HG03095 (cell line): ENCODE measurements at regions not wholly inside any gene's neighbourhood (a gene's known extent, or its start where the extent isn't known, plus 50 kb on each side); places are given as distances from the start of the nearest gene placed in this dataset.
"Not testable (repeated sequence)": the region's sequence is repeated elsewhere in the genome, so short reads cannot be mapped to it uniquely, and the experiment has no call there.

Experiments used
- ATAC-seq: cut with Tn5 transposase; IDR thresholded peaks from one replicate; pipeline ENCODE4 v1.9.1; 2021; ENCODE audit warnings: moderate library complexity; ENCODE audit not compliant: unreplicated experiment

DNA sequence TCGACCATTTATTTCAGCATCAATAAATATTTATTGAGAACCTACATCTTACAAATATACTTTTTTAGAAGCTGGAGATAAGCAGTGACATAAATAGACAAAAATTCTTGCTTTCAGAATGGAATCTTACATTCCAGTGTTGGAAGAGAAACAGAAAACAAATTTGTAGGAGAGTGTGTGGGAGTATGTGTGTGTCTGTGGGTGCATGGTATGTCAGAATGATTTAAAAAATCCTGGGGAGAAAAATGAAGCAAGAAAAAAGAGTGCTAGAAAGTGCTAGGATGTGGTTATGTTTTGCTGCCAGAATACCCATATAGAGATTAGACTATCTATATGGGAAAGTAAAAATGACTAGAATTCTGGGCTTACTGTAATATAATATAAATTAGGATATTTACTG lies 561.7 kb upstream of the SGO1 start:
- ATAC-seq: no peak

DNA sequence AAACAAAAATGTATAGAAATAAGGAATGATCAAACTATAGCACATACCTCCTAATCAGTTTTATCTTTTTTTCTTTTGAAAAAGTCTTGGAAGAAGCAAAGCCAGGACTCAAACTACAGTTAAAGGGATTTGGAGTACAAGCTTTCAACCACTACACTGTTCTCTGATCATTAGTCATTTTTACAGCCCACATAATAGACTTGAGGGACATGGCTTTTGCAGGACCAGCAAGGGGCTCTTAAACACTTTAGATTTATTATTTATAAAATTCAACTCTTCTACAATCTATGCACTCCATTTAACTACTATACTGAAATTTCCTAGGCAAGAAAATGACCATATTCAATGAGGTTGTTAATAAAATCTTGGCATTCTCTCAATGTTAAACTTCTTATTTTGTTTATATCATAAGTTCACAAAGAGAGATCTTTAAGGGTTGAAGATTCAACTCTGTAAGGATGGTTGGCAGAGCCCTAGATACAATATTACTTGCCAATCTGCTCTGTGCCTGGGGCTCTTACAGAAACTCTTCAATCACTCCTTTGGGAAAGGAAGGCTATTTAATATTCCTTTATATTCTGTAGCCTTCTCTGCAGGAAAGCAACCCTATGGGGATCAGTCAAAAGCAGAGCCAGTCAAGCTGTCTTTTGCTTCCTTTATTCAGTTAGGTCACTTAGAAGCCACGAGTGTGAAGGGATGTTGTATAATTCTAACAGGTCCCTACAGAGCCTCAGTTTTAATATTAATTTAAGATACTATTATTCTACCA lies 557.7 kb upstream of the SGO1 start:
- no peak for ATAC-seq

DNA sequence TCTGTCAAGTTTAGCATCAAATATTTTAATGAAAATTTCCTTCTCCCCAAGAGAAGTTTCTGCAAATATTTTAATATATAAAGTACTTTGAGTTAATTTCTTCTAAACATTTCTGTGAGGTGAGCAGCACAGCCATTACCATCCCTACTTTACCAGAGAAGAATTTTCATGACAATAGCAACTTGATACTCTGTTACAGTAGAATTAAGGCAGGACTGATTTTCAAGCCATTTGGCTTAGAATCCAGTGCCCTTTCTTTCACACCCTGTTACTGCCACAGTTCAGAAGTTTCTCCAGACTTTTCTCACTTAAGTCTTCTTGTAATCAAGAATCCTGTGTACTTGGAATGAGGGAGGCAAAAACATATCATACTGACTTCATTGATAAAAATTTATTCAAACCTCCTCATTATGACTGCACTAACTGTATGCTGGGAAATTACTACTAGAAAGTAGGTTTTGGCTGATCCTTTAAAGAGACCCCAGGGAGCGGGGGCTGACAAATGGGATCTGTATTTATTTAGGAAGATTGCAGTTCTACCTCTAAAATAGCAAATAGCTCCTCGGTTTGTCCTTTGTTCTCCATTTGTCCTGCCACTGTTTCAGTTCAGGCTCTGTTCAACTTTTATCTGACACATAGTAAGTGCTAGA lies 557.0 kb upstream of the SGO1 start:
- no peak for ATAC-seq

DNA sequence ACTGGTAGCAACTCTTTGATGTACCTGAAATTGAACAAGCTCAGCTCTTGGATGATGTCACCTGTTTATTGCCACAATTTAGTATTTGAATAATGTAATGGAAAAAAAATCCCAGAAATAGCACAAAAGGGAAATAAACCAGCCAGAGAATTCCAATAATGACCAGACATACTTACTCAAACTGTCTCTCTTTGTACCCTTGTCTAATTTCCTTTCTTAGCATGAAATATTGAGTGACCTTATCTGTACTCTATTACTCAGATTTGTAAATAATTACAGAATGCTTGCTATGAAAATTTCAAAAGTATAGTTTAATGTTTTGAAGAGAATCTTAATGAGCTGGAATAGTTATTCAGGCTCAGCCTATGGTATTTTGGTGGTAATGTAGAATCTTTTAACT lies 555.4 kb upstream of the SGO1 start:
- ATAC-seq: no peak

DNA sequence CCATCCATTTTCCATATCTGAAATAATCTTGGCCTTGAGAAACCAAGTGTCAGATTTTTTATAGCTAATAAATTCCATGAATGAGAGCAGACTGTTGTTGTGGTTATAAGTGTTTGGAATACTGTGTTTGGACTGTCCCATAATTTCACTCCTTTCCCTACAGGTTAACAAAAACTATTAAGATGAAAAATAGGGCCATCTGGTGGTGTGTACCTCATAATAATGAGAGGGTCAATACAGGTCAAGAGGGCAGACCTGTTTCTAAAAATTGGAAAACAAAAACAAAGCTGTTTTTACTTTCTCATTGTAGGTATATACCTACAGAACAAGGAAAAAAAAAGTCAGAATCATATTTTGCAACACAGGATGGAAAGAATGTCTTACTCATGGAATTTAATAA lies 553.8 kb upstream of the SGO1 start:
- no peak for ATAC-seq

DNA sequence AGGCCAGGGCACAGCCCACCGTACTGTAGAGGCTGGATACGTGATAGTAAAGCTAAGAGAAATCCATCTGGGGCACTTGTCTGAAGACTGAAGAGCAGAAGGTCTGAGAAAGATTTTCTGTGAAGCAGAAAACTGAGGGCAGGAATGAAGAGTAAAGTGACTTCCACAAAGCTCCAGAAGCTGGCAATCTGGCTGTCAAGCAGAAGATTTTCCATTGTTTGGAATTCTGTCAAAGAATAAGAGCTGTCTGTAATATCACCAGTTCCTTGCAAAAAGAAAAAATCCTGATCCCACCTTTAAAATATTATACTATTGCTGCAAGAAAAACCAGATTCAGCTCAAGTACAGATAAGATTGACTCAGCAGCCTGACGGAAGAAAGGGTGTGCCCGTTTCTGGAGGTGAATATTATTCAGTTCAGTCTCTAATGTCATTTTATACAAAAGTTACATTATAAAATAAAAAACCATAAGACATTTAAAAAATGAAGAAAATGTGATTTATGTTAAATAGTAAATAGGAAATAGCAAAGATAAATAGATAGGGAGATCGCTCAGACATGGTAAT lies 550.4 kb upstream of the SGO1 start:
- no peak for ATAC-seq

DNA sequence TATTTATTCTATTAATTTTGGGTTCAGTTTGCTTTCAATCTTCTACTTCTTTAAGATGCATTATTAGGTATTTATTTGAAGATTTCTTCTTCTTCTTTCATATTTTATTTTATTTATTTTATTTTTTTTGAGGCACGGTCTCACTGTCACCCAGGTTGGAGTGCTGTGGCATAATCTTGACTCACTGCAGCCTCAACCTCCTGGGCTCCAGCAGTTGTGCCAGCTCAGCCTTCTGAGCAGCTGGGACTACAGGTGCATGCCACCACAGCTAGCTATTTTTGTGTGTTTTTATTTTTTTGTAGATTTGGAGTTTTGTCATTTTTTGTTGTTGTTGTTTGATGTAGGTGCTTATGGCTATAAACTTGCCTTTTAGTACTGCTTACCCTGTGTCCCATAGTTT lies 543.2 kb upstream of the SGO1 start:
- ATAC-seq: no peak

DNA sequence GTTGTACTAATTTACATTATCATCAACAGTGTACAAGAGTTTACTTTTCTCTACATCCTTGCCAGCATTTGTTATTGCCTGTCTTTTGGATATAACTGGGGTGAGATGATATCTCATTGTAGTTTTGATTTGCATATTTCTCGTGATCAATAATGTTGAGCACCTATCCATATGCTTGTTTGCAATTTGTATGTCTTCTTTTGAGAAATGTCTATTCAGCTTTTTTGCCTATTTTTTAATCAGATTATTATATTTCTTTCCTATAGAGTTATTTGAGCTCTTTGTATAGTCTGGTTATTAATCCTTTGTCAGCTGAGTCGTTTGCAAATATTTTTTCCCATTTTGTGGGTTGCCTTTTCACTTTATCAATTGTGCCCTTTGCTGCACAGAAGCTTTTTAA lies 540.8 kb upstream of the SGO1 start:
- no peak for ATAC-seq

DNA sequence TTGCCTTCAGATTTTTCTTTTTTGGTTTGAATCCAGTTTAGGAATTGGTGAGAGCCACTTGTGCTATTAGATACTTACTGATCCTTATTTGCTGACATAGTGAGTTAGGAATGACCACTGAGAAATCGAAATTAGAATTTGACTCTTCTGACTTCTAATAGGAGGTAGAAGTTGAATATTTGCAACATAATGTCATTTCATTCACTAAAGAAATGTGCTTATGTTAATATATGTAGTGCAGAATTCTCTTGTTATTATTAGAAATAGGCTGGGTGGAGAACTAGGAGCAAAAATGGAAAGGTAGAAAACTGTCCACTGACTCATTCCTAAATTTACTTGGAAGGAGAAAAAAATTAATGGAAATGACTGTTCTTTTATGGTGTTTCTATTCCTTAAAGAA lies 538.2 kb upstream of the SGO1 start:
- no peak for ATAC-seq

DNA sequence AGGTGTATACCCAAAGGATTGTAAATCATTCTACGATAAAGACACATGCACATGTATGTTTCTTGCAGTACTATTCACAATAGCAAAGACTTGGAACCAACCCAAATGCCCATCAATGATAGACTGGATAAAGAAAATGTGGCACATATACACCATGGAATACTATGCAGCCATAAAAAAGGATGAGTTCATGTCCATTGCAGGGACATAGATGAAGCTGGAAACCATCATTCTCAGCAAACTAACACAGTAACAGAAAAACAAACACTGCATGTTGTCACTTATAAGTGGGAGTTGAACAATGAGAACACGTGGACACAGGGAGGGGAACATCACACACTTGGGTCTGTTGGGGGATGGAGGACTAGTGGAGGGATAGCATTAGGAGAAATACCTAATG lies 530.4 kb upstream of the SGO1 start:
- not testable (repeated sequence) for ATAC-seq

DNA sequence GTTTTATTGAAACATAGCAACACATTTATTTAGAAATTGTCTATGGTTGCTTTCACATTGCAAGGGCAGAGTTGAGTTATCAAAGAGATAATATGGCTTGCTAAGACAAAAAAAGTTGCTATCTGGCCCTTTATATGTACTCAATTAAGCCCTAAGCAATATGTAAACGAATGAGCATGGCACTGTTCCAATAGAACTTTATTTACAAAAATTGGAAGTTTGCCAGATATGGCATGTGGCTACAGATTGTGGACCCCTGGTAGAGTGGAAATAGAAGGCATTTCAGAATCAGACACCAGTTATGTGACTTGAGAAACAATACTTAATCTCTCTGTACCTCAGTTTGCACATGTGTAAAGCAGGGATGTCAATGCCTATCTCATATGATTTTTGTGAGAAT lies 515.6 kb upstream of the SGO1 start:
- ATAC-seq: no peak

DNA sequence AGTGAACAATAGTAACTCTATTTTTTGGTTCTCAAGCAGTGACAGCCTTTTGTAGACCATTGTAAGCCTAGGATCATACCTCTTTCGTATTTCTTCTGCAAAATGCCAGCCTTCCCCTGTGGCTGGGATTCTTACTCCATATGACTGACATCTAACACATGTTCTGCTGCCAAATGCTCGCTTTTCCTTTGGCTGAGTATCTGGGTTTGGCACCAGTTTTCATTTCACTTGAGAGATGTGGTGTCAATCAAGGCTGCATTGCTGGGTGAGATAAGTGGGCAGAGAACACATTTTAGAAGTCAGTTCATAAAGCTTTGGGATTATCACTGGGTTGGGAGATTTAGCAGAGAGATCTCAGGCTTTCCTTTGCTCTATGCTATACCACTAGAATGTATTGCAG lies 514.7 kb upstream of the SGO1 start:
- ATAC-seq: no peak

DNA sequence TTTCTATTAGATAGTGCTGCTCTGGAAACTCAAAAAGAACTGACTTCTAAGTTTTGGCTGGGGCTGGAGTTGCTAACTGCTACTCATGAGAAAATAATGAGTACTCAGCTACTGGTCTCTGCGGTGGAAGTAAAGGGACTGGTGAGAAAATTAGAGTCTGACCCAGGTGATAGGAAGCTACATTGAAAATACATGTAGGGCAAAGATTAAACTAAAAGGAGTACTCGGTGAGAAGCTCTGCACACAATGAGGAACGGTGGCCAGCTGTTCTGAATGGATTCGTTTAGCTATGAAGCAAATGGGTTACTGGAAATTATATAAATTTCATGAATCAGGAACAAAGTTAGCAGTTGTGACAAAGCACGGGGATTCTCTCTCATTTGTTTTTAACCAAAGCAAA lies 512.9 kb upstream of the SGO1 start:
- ATAC-seq: no peak

DNA sequence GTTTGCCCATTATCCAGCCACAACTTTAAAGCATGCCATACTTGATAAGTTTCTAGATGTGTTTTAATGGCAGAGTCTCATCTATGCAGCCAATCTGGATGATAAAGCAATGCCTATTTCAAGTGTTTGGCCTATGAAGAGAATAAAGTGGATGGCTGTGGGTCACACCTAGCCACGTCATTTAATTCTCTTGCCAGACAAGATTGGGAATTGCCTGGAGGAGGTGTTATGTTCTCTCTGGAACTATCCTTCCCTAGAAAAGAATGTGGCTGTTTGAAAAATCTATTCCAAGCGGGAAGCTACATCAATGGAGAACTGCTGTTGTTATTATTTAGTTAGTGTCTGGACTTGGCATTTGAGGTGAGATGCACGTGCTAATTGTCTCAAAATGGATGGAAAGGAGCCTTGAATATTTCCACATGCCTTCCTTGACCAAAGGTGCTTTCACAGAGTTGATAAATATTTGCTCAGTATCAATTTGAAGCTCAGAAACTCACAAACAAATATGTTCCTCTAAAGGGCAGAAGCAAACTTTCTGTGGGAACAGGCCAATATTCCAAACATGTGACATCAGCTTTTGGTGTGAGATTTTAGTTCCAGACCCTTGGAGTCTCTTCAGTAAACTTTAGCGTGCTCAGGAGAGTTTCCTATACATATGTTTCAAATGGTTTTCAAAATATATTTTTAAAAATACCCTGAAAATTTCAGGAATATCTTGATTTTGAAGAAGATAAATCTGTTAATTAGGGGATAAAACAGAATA lies 510.6 kb upstream of the SGO1 start:
- no peak for ATAC-seq

DNA sequence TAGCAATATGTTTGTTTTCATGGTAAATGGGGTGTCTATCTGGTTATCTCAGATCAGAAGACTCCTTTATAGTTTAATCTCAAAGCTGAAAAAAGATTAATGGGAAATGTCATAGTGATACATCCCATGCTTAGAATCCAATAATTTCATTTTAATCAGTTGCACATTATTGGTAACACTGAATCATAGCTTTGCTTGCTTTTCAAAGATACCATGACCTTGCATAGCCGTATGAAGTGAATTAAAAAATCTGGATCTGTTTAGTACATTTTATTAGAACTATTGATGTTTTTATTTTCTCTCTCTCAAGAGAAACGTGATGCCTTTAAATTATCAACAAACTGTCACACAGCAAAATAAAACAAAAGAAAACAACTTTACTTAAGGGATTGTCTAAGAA lies 506.7 kb upstream of the SGO1 start:
- no peak for ATAC-seq

DNA sequence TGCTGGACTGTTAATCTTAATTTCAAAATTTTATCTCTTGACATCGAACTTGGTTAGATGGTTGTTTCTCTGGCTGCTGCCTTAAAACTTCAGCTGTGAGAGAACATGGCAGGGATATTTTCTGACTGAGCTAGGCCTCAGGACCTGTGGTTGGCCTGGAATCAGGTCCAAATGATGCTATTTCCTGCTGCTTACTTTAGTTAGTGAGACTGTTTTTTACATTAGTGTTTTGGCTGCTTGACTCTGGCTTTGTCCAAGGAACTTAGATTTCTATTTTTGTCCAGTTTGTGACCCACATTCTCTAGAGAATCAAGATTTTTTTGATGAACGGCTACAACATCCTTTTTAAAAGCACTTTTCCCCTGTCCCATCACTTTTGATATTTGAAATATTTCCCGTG lies 497.9 kb upstream of the SGO1 start:
- no peak for ATAC-seq

DNA sequence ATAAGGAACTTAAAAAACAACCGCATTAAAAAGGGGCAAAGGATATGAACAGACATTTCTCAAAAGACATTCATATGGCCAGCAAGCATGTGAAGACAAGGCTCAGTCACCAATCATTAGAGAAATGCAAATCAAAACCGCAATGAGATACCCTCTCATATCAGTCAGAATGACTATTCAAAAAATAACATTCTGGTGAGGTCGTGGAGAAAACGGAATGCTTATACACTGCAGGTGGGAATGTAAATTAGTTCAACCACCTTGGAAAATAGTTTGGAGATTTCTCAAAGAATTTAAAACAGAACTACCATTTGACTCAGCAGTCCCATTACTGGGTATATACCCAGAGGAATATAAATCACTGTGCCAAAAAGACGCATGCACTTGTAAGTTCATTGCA lies 496.6 kb upstream of the SGO1 start:
- no peak for ATAC-seq

DNA sequence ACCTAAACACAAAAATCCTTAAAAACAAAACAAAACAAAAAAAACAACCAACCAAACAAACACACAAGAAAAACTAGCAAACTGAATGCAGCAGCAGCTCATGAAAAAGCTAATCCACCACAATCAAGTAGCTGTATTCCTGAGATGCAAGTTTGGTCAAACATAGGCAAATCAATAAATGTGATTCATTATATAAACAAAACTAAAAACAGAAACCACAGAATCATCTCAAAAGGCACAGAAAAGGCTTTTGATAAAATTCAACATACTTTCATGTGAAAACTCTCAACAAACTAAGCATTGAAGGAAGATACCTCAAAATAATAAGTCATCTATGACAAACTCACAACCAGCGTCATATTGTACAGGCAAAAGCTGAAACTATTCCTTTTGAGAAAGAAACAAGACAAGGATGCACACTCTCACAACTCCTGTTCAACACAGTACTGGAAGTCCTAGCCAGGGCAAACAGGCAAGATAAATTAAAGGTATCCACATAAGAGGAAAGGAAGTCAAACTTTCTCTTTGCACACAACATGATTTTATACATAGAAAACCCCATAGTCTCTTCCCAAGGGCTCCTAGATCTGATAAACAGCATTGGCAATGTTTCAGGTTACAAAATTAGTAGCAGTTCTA lies 495.1 kb upstream of the SGO1 start:
- ATAC-seq: no peak

DNA sequence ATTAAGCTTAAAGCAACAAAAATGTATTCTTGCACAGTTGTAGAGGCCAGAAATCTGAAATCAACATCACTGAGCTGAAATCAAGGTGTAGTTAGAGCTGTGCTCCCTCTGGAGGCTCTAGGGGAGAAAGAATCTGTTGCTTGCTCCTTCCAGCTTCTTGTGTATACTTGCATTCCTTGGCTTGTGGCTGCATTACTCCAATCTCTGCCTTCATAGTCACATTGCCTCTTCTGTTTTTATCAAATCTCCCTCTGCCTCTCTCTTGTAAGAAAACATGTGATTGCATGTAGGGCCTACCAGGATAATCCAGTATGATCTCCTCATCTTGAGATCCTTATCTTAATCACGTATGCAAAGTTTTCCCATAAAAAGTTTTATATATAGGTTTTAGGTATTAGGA lies 487.9 kb upstream of the SGO1 start:
- no peak for ATAC-seq

DNA sequence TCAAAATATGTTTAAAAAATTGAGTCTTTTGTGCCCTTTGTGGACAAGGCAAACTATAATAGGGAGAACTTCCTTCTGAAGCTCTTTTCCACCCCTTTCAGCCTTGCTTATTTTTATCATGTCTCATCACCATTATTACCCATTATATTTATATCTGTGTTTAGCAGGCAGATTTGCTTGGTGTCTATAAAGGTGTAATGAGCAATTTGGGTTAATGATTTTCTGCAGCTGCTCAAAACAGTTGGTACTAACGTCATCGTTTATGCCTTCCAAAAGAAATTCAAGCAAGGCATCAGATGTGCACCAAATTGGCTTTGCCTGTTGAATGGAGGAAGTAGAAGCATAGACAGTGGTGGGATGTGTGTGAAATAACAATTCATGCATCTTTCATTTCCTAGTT lies 483.7 kb upstream of the SGO1 start:
- no peak for ATAC-seq

DNA sequence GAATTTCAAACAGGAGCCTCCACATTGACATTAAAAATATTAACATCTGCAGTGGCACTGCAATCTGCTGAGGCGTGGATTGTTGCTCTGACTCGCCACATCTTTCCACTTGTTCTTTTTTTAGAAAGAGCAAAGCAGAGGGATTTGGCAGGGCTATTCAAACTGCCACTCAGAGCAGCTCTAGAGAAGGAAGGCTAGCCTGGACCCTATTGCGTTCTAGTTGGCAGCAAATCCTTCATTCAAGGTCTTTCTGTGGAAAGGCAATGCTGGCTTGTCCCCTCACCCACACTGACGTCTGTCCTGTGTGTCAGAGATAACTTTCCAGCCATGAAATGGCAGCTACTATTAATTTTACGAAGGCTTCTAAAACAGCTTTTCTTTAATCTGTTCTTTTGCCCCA lies 483.2 kb upstream of the SGO1 start:
- ATAC-seq: no peak
